ENCODE measurements at regions not wholly inside any gene's neighbourhood (a gene's known extent, or its start where the extent isn't known, plus 50 kb on each side); places are given as distances from the start of the nearest gene placed in this dataset.

- TF ChIP-seq POLR2A (IDR thresholded peaks at IDR 0.05; ENCODE audit: borderline replicate concordance, extremely low read depth, insufficient read depth, insufficient read length) (no peak), SIN3A (IDR thresholded peaks at IDR 0.05; ENCODE audit: low read depth) (no peak), ZFX (IDR thresholded peaks at IDR 0.05) (no peak), CTCF (IDR thresholded peaks at IDR 0.05 in 2 of 3, conservative IDR thresholded peaks at IDR 0.05 in 1 of 3; ENCODE audit: borderline replicate concordance in 1 of 3, insufficient read depth in 1 of 3, low read depth in 2 of 3, low read length in 2 of 3) (no peak), REST (IDR thresholded peaks at IDR 0.05; ENCODE audit: low read depth) (no peak), EZH2phosphoT487 (IDR thresholded peaks at IDR 0.05; ENCODE audit: borderline replicate concordance) (no peak), EGR1 (IDR thresholded peaks at IDR 0.05; ENCODE audit: low read depth) (no peak), EZH2 (IDR thresholded peaks at IDR 0.05) (no peak), ZNF274 (IDR thresholded peaks at IDR 0.05; ENCODE audit: low read depth, low read length) (no peak)
Observed at GRCh38 chr2:145875016-145875415, 1355.1 kb upstream of the ZEB2 start.
